Stomach (tissue), 8 donors: ENCODE measurements at regions not wholly inside any gene's neighbourhood (a gene's known extent, or its start where the extent isn't known, plus 50 kb on each side); places are given as distances from the start of the nearest gene placed in this dataset.

Source experiments
- DNase-seq, 2 donors: peaks; one replicate each; pipeline versions ENCODE4 v3.0.0 to v3.0.0-alpha.2; 2013 to 2019
- H3K27ac ChIP-seq, 5 donors: fragments of 200-600 bp in 4 of 5; sonication (generic) in 4 of 5; one replicate each; pipeline ENCODE4 v1.5.1; 2013 to 2019; ENCODE audit warnings: mild to moderate bottlenecking in 1 of 5, moderate library complexity in 1 of 5
- H3K27me3 ChIP-seq, 3 donors: fragments of 200-600 bp; sonication (generic); one replicate each; pipeline ENCODE4 v1.5.1; 2017 to 2019; ENCODE audit warnings: mixed run types in 1 of 3
- H3K36me3 ChIP-seq, 4 donors: fragments of 200-600 bp; sonication (generic); 1 replicate in 3 of 4; 2 replicates in 1 of 4; pipeline ENCODE4 v1.5.1; 2016 to 2019
- H3K4me1 ChIP-seq, 4 donors: fragments of 200-600 bp; sonication (generic); one replicate each; pipeline ENCODE4 v1.5.1; 2016 to 2019
- H3K4me3 ChIP-seq, 4 donors: fragments of 200-600 bp; sonication (generic) in 3 of 4; one replicate each; pipeline ENCODE4 v1.5.1; 2016 to 2019; ENCODE audit warnings: mild to moderate bottlenecking in 1 of 4
- H3K9me3 ChIP-seq, 4 donors: fragments of 200-600 bp; sonication (generic); one replicate each; pipeline ENCODE4 v1.5.1; 2016 to 2019
- EP300 ChIP-seq: sonication (generic); formaldehyde crosslinking; IDR thresholded peaks from one replicate; pipeline ENCODE4 v1.6.1; 2017; ENCODE audit warnings: antibody characterized with exemption
- POLR2A ChIP-seq, 4 donors: fragments of 450-650 bp; IDR thresholded peaks; one replicate each; pipeline ENCODE4 v1.6.1; 2016; ENCODE audit warnings: antibody characterized with exemption in 4 of 4, control low read depth in 2 of 4, mild to moderate bottlenecking in 1 of 4, moderate library complexity in 1 of 4
- POLR2AphosphoS5 ChIP-seq, 3 donors: sonication (generic); formaldehyde crosslinking; IDR thresholded peaks; one replicate each; pipeline ENCODE4 v1.6.1; 2016; ENCODE audit warnings: antibody characterized with exemption in 3 of 3
- whole genome bisulfite sequencing, 5 donors: extraction: QIAGEN DNeasy Blood & Tissue Kit in 3 of 5; methylation state at CpG; one replicate each; pipeline versions ENCODE4 v1.1.5 to v1.1.7; 2013 to 2018; 5-methylcytosine and 5-hydroxymethylcytosine counted together
- intact Hi-C: fragments of 100-400 bp; cut with DNase I; formaldehyde crosslinking; loops from one replicate; pipeline ENCODE4 v1.15.1; 2023; ENCODE audit warnings: low total_unique reads
- TF ChIP-seq, protein P1 (sequence below), 7 experiments: fragments of 450-650 bp in 4 of 7; fragments of 200-600 bp in 3 of 7; sonication (generic) in 3 of 7; IDR thresholded peaks; one replicate each; pipeline ENCODE4 v1.5.1; 2016 to 2019; ENCODE audit warnings: antibody characterized with exemption in 7 of 7, control low read depth in 2 of 7, mild to moderate bottlenecking in 1 of 7
- donor health status: healthy with polysubstance abuse.
- donor health status: Bipolar disorder and iron deficiency.
- donor health status: healthy.

- no peak for DNase-seq
- intact Hi-C loops = no loop called here
- WGBS, 5 donors = 78 to 94% (median 92%) methylated on average over 1 of the region's 1 CpG
- no peak overlapping the region for H3K4me3 ChIP-seq
- H3K27me3 ChIP-seq = no peaks in the 10 kb centered on the region
- peaks cover 0 to 3% (median 0%) of the 10 kb centered on the region in 4 donors for H3K4me1 ChIP-seq
- no peak for TF ChIP-seq POLR2AphosphoS5 (IDR thresholded peaks at IDR 0.05)
- TF ChIP-seq EP300 = no peak
- TF ChIP-seq, protein P1, sequence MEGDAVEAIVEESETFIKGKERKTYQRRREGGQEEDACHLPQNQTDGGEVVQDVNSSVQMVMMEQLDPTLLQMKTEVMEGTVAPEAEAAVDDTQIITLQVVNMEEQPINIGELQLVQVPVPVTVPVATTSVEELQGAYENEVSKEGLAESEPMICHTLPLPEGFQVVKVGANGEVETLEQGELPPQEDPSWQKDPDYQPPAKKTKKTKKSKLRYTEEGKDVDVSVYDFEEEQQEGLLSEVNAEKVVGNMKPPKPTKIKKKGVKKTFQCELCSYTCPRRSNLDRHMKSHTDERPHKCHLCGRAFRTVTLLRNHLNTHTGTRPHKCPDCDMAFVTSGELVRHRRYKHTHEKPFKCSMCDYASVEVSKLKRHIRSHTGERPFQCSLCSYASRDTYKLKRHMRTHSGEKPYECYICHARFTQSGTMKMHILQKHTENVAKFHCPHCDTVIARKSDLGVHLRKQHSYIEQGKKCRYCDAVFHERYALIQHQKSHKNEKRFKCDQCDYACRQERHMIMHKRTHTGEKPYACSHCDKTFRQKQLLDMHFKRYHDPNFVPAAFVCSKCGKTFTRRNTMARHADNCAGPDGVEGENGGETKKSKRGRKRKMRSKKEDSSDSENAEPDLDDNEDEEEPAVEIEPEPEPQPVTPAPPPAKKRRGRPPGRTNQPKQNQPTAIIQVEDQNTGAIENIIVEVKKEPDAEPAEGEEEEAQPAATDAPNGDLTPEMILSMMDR (IDR thresholded peaks at IDR 0.05) = no peak
- TF ChIP-seq POLR2A (IDR thresholded peaks at IDR 0.05) = no peak
- H3K9me3 ChIP-seq = peaks cover 0 to 1% (median 0%) of the 10 kb centered on the region in 4 donors
- no peaks in the 10 kb centered on the region for H3K36me3 ChIP-seq
- H3K27ac ChIP-seq = no peak overlapping the region
Measured at GRCh38 chr6:126660376-126660775, 320.5 kb downstream of the CENPW start.

DNA sequence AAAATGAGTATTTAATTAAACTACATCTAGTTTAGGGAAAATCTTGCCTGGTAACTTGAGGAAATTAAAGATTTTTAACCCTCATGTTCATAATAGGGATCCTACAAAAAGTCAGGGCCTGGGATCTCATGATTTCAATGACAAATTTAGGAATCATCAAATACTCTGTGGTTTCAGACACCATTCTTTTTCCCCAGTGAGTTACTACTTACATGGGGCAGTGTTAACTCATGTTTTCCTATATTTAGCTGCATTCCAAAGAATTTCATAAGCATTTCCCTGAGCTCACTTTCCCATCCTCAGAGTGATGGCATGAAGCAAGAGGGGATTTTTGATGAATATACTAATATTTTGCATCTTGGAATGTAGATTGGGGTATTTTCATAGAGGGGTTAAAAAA lies 321.7 kb downstream of the CENPW start:
- intact Hi-C loops = no loop called here

DNA sequence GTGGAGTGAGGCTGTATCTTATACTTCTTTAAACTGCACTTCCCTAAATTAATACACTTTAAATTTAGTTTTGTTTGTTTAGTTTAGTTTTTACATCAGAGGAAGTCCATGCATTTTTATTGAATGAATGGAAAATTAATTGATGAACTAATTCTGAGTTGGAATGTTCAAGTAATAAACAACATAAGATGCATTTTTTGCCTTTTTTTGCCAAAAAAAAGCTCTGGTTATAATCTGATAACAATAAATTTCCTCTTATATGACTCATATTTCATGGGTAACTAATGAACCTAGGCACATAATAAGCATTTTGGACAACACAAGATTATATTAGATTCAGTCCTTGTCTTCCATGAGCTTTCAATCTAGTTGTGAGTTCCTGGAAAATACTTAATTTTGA lies 323.1 kb downstream of the CENPW start:
- H3K4me3 ChIP-seq = no peak overlapping the region
- H3K27ac ChIP-seq = no peak overlapping the region
- H3K9me3 ChIP-seq = no peaks in the 10 kb centered on the region
- TF ChIP-seq EP300 = no peak
- H3K36me3 ChIP-seq = no peaks in the 10 kb centered on the region
- no peak for DNase-seq
- H3K27me3 ChIP-seq = no peaks in the 10 kb centered on the region
- H3K4me1 ChIP-seq = peaks cover 0 to 3% (median 0%) of the 10 kb centered on the region in 4 donors
- intact Hi-C loops = no loop called here

More for the DNA sequence above, 321.7 kb downstream of the CENPW start:
- Histone ChIP-seq H3K36me3 (no peaks in the 10 kb centered on the region), H3K4me3 (no peak overlapping the region), H3K4me1 (peaks cover 0 to 3% (median 0%) of the 10 kb centered on the region in 4 donors), H3K27ac (no peak overlapping the region), H3K27me3 (no peaks in the 10 kb centered on the region), H3K9me3 (no peaks in the 10 kb centered on the region)
- TF ChIP-seq, protein P1 (IDR thresholded peaks at IDR 0.05) = no peak
- TF ChIP-seq POLR2AphosphoS5 (IDR thresholded peaks at IDR 0.05) (no peak), EP300 (no peak), POLR2A (IDR thresholded peaks at IDR 0.05) (no peak)
- no peak for DNase-seq

DNA sequence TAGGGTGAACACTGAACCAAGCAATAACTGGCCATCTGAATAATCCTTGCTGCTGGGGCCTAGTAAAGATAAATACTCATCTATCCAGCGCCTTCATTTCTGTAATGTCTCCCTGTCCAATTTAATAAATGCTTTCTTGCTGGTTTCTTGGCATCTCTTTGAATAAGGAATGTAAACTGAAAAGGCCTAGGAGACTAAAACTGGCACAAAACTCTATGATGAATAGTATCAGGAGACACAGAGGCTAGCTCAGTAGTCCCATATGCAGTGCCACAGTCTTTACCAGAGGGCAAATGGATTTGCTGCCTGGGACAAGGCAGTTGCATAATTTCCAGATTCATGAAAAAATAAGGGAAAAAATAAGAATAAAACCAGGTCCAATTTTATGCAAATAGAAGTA lies 324.4 kb downstream of the CENPW start:
- intact Hi-C loops = no loop called here
- no peaks in the 10 kb centered on the region for H3K36me3 ChIP-seq
- no peak for TF ChIP-seq EP300
- TF ChIP-seq POLR2AphosphoS5 (IDR thresholded peaks at IDR 0.05) = no peak
- TF ChIP-seq POLR2A (IDR thresholded peaks at IDR 0.05) = no peak
- TF ChIP-seq, protein P1 (IDR thresholded peaks at IDR 0.05) = no peak

GRCh38 chr6:126665551-126665950 lies 325.6 kb downstream of the CENPW start:
- peaks cover 0 to 5% (median 0%) of the 10 kb centered on the region in 4 donors for H3K9me3 ChIP-seq
- DNase-seq = no peak
- no peak overlapping the region for H3K4me3 ChIP-seq
- intact Hi-C loops = no loop called here
- 67 to 75% (median 71%) methylated on average over 3 of the region's 3 CpGs for WGBS, 5 donors
- H3K4me1 ChIP-seq = peaks cover 0 to 3% (median 0%) of the 10 kb centered on the region in 4 donors
- no peaks in the 10 kb centered on the region for H3K36me3 ChIP-seq
- H3K27ac ChIP-seq = no peak overlapping the region
- TF ChIP-seq POLR2A (IDR thresholded peaks at IDR 0.05) (no peak), POLR2AphosphoS5 (IDR thresholded peaks at IDR 0.05) (no peak), EP300 (no peak)
- TF ChIP-seq, protein P1 (IDR thresholded peaks at IDR 0.05) = no peak
- H3K27me3 ChIP-seq = no peaks in the 10 kb centered on the region

More for the DNA sequence above, 324.4 kb downstream of the CENPW start:
- DNase-seq = peak in 1 of 2 donors; percentile 13
- no peaks in the 10 kb centered on the region for H3K9me3 ChIP-seq
- H3K4me1 ChIP-seq = peaks cover 0 to 3% (median 0%) of the 10 kb centered on the region in 4 donors
- H3K27ac ChIP-seq = no peak overlapping the region
- H3K27me3 ChIP-seq = no peaks in the 10 kb centered on the region
- H3K4me3 ChIP-seq = no peak overlapping the region
- WGBS, 5 donors = 58 to 79% (median 72%) methylated on average over 1 of the region's 1 CpG
